GM21786 (cell line): ENCODE measurements at regions not wholly inside any gene's neighbourhood (a gene's known extent, or its start where the extent isn't known, plus 50 kb on each side); places are given as distances from the start of the nearest gene placed in this dataset.

Source experiments
- ATAC-seq: cut with Tn5 transposase; IDR thresholded peaks from one replicate; pipeline ENCODE4 v1.9.1; 2021; ENCODE audit not compliant: unreplicated experiment

- no peak for ATAC-seq
Measured at GRCh38 chr2:45337481-45337880, 273.6 kb downstream of the SRBD1 start.

GRCh38 chr2:45334205-45334604 lies 276.9 kb downstream of the SRBD1 start:
- no peak for ATAC-seq

- ATAC-seq: no peak
Measured at GRCh38 chr2:45332567-45332966, 278.5 kb downstream of the SRBD1 start.

GRCh38 chr2:45332094-45332493 lies 279.0 kb downstream of the SRBD1 start:
- no peak for ATAC-seq

GRCh38 chr2:45331410-45331786 lies 279.7 kb downstream of the SRBD1 start:
- ATAC-seq: no peak

GRCh38 chr2:45330637-45331409 lies 280.2 kb downstream of the SRBD1 start:
- no peak for ATAC-seq

GRCh38 chr2:45330108-45330507 lies 281.0 kb downstream of the SRBD1 start:
- ATAC-seq: no peak

GRCh38 chr2:45329045-45329677 lies 281.9 kb downstream of the SRBD1 start:
- no peak for ATAC-seq

GRCh38 chr2:45328264-45328870 lies 282.7 kb downstream of the SRBD1 start:
- ATAC-seq: no peak

GRCh38 chr2:45323344-45323743 lies 287.7 kb downstream of the SRBD1 start:
- ATAC-seq: no peak

GRCh38 chr2:45320956-45321355 lies 290.1 kb downstream of the SRBD1 start:
- ATAC-seq: no peak

GRCh38 chr2:45319683-45320455 lies 291.2 kb downstream of the SRBD1 start:
- no peak for ATAC-seq

GRCh38 chr2:45318686-45319085 lies 292.4 kb downstream of the SRBD1 start:
- no peak for ATAC-seq

GRCh38 chr2:45316576-45317338 lies 294.3 kb downstream of the SRBD1 start:
- no peak for ATAC-seq

- no peak for ATAC-seq
Measured at GRCh38 chr2:45315861-45316260, 295.2 kb downstream of the SRBD1 start.

- no peak for ATAC-seq
Measured at GRCh38 chr2:45312275-45312674, 298.8 kb downstream of the SRBD1 start.

GRCh38 chr2:45311559-45311958 lies 299.5 kb downstream of the SRBD1 start:
- ATAC-seq: no peak

GRCh38 chr2:45307147-45307546 lies 297.9 kb upstream of the SIX2 start:
- no peak for ATAC-seq

- ATAC-seq: no peak
Measured at GRCh38 chr2:45305599-45305998, 296.3 kb upstream of the SIX2 start.

GRCh38 chr2:45303417-45304202 lies 294.4 kb upstream of the SIX2 start:
- no peak for ATAC-seq
